Stimulated activated CD8-positive, alpha-beta memory T cell treated with anti-CD3 and anti-CD28 coated beads, Interleukin-15, amount 100 ng/mL, for 48 hours (primary cell): ENCODE measurements at regions not wholly inside any gene's neighbourhood (a gene's known extent, or its start where the extent isn't known, plus 50 kb on each side); places are given as distances from the start of the nearest gene placed in this dataset.

Experiments
- DNase-seq, 2 donors: peaks; one replicate each; pipeline ENCODE4 v3.0.0-alpha.2; 2020; ENCODE audit warnings: low read depth in 2 of 2

GRCh38 chr22:48224332-48224731 lies 1461.9 kb downstream of the TBC1D22A start:
- DNase-seq: no peak

- DNase-seq: no peak
Observed at GRCh38 chr22:48223488-48224190, 1461.2 kb downstream of the TBC1D22A start.

- DNase-seq: no peak
Observed at GRCh38 chr22:48222742-48223487, 1460.5 kb downstream of the TBC1D22A start.

GRCh38 chr22:48218889-48219420 lies 1456.5 kb downstream of the TBC1D22A start:
- DNase-seq: no peak

DNA sequence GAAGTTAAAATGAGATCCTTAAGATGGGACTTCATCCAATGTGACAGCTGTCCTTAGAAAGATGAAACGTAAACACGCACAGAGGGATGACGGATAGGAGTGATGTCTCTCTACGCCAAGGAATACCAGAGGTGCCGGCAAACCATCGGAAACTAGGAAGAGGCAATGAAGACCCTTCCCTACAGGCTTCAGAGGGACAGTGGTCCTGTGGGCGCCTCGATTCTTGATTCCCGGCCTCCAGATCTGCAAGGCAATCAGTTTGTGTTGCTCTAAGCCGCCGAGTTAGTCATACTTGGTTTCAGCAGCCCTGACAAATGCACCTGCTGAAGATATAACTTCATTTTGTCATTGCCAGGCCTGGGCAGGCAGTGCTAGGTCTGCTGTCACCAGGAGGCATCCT lies 1455.1 kb downstream of the TBC1D22A start:
- no peak for DNase-seq

DNA sequence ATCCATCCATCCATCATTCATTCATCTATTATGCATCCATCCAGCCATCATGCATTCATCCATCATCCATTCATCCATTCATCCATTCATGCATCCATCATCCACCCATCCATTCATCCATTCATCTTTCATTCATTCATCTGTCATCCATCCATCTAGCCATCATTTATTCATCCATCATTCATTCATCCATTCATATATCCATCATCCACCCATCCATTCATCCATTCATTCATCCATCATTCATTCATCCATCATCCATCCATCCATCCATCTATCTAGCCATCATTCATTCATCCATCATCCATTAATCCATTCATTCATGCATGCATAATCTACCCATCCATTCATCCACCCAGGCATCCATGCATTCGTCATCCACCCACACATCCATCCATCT lies 1450.3 kb downstream of the TBC1D22A start:
- no peak for DNase-seq

DNA sequence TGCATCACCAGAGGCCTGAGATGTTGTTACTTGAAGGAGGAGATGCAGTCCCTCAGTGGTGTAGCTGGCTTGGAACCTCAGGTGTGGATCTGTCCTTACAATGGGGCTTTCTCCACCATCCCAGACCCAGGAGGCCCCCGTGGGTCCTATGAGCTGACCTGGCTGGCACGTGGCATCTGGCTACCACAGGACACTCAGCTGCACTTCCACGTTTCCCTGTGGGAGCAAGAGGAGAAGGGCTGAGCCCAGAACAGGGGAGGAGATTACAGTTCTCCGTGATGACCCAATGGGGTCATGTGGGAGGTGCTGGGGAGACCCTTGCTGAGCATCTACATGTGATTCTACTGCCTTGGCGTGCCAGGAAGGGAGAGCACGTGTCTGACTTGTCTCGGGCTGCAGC lies 1448.4 kb downstream of the TBC1D22A start:
- DNase-seq: no peak

DNA sequence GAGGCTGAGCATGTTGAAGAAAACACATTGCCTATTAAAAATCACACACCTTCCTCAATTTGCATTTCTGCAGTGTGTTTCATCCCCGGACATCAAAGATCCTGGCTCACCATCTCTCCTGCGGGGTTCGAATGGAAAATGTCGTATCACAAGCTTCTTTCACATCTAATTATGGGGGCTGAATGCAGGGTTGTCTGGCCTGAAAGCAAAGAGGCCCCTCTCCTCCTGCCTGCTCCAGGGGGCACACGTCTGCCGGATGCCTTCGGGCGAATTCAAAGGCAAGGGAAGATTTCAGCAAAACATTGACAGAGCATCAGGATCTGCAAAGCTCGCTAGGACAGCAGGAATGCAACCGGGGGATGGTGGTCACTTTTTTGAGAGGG lies 1447.7 kb downstream of the TBC1D22A start:
- DNase-seq: no peak

- no peak for DNase-seq
Observed at GRCh38 chr22:48209473-48210197, 1447.2 kb downstream of the TBC1D22A start.

GRCh38 chr22:48208894-48209293 lies 1446.4 kb downstream of the TBC1D22A start:
- no peak for DNase-seq

DNA sequence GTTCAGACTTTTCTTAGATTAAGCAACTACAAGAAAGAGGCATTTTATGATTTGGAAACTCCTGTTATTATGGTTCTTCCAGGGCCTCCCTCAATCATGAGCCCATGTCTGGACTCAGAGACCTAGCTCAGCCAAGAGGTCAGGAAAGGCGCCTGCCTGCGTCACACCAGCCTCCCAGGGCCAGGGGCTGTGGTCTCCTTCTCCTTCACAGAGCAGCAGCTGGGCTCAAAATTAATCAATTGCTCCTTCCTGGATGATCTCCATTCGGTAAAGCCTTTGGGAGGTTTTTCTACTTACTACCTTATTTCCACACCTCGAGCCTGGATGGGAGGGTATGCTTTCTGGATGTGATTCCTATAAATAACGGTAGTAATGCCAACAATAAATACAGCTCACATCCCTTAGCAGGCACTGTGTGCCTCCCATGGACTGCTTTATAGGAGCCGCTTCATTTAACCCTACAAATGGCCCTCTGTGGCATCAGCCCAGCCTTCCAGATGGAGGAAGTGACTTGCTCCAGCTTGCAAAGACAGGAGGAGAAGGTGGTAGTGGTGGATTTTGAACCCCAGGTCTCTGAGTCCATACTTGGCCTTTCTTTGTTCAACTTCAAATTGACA lies 1445.6 kb downstream of the TBC1D22A start:
- DNase-seq: no peak

- DNase-seq: no peak
Observed at GRCh38 chr22:48205790-48206189, 1443.3 kb downstream of the TBC1D22A start.

- no peak for DNase-seq
Observed at GRCh38 chr22:48205161-48205560, 1442.7 kb downstream of the TBC1D22A start.

DNA sequence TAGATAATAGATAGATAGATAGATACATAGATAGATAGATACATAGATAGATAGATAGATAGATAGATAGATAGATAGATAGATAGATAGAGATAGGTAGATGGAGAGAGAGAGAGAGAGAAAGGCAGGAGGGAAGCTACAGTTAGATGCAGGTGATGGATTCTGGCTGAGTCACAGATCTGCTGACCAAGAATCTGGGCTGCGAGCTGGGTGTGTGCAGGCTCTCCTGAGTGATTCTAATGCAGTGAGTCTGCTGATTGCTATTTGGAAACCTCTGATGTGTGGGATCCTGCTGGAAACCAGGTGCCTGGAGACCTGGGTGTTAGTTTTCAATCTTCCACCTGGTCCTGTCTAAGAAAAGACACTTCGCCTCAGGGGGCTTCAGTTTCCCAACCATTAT lies 1441.8 kb downstream of the TBC1D22A start:
- DNase-seq: no peak

DNA sequence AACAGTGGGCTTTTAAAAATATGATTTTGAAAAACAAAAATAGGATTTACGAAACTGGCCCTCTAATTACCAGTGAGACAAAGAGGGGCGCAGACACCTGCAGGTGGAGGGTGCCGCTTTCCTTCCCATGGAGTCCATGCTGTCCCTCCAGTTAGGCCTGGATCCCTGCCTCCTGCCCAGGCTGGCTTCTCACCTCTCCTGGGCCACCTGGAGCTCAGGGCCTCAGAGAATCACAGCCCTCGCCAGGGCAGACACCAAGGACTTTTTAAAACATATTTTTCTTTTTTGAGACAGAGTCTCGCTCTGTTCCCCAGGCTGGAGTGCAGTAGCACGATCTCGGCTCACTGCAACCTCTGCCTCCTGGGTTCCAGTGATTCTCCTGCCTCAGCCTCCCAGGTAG lies 1437.2 kb downstream of the TBC1D22A start:
- no peak for DNase-seq

- DNase-seq: no peak
Observed at GRCh38 chr22:48198489-48199459, 1436.3 kb downstream of the TBC1D22A start.

DNA sequence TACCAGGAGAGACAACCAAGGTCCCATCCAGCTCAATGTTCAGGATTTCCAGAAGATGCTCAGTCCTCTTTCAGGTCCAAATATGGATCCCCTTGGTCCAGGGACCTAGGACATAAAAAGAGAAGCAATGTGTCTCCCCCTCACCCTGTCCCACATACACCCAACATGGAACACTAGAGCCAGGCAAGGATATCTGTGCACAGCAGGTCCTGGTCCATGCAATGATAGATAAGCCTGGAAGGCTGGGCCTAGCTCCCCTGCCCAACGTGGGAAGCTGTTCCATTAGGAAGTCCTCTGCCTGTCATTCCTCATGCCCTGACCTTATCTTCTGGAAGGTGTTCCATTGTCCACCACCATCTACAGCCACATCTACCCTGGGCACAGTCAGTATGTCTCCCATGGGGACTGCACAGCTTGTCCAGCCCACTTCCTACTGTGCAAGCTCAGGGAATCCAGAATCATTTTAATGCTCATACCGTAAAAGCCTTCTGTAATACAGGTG lies 1434.8 kb downstream of the TBC1D22A start:
- no peak for DNase-seq

DNA sequence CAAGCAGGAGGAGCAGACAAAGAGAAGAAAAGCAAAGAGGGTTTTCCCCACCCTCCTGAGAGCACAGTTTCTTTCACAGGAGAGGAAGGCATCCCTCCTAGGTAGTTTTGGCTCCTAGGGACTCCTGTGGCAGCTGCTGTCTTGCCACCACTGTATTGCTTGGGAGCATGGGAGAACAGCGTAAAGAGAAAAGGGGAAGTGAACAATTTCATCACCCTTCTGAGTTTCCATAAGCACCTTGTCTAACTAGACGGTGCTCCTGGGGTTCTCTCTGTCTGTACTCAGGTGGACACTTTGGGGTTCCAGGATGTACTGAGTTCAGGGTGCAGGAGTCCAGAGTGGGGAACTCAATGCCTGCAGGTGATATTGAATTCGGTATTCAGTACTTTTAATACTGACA lies 1430.5 kb downstream of the TBC1D22A start:
- DNase-seq: no peak

DNA sequence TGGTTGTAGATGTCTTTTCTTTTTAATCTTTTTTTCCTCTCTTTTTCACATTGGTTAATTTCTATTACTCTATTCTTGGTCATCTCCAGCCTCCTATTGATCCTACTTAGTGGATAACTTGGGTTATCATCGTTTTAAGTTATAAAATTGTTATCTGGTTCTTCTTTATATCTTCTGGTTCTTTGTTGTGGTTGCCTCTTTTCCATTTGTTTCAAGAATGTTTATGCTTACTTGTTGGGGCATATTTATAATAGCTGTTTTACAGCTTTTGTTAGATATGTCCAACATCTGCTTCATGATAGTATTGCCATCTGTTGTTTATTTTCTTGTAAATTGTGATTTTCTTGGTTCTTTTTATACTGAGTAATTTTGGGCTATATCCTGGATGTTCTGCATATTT lies 1429.6 kb downstream of the TBC1D22A start:
- DNase-seq: no peak

- no peak for DNase-seq
Observed at GRCh38 chr22:48188231-48188721, 1425.8 kb downstream of the TBC1D22A start.

DNA sequence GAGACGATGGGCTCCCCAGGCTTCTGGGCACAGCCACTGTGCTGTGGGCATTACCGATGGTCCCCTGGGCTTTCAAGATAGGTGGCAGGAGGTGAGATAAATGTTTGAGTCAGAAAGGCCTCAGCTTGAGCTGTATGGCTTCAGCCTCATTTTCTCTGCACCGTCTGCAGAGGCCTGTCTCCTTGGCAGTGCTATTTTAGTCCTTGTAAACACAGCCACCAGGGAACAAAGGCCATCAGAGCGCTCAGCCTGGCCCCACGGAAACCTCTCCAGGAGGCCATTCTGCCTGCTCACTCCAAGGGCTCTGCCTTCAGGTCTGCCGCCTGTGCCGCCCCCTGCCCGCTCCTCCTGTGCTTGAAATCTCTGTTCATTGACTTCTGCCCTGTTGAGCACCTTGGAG lies 1424.9 kb downstream of the TBC1D22A start:
- no peak for DNase-seq
